ENCODE measurements at regions not wholly inside any gene's neighbourhood (a gene's known extent, or its start where the extent isn't known, plus 50 kb on each side); places are given as distances from the start of the nearest gene placed in this dataset.
"Not testable (repeated sequence)": the region's sequence is repeated elsewhere in the genome, so short reads cannot be mapped to it uniquely, and the experiment has no call there.

DNA sequence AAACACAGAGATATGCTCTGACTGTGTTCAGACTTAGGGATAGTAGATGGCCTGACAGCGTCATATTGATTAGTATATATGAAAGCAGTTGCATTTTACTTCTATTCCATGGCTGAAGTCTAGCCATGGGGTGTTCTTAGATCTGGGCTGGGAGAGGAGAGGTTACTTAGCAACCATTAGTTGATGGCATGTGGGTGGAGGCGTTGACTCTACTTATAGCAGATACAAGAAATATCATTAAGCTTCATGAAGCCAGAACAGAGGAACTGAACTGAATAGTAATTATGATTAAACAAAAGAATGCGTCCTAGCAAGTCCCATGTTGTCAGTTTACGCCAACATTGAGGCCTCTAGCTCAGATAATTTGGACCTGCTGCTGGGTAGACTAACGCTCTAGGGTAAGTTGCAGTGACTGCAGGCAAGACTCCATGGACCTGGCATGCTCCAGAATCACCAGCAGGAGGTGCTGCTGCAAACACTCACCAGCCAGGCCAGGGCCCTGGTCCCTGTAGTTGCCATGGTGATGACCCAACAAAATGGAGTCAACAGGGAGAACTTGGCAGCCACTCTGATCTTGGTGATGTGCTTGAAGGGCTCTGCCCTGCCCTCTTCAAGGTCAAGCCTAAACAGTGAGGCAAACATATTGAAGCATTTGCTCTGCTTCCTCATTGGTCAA is 477.3 kb downstream of the PREX1 start:
- DNase-seq, result peak in 1 of 5 experiments; percentile 23

DNA sequence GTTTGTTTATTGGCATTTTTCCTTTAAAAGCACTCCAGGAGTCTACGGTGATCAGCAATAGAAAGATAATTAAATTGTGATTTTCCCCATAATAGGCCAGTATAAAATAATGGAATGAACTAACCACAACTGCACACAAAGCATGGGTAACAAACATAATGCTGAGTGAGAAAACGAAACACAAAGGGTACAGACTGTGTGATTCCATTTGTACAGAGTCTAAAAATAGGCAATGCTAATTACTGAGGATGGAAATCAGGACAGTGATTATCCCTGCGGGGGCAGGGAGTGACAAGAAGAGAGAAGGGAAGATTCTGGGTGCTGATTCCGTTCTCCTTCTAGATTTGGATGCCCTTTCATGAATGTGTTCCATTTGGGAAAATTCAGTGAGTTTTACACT is 478.1 kb downstream of the PREX1 start:
- no peak for DNase-seq

- DNase-seq, result no peak
Observed at GRCh38 chr20:48348022-48348421, 479.8 kb downstream of the PREX1 start.

GRCh38 chr20:48342822-48343513 is 484.8 kb downstream of the PREX1 start:
- DNase-seq, result no peak

- DNase-seq, result no peak
Observed at GRCh38 chr20:48340883-48341281, 486.9 kb downstream of the PREX1 start.

- DNase-seq, result peak in 1 of 5 experiments; percentile 44
Observed at GRCh38 chr20:48339986-48340882, 487.6 kb downstream of the PREX1 start.

GRCh38 chr20:48339190-48339985 is 488.4 kb downstream of the PREX1 start:
- DNase-seq, result no peak

DNA sequence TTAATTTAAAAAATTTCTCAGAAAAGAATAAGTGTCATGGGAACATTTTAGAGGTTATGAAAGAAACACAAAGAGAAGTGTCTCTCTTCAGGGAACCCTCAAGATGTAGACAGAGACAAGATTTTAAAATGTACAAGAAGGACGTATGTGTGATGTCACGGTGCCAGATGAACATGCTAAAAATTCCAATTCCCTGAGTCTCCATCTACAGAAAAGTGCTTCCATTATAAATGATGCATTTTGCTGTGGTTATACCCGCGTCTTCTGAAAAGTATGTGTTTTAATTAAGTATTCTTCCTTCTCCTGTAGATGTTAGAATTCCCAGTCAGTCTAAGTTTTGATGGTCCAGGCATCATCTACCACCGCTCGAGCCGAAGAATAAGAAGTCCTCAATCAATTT is 489.1 kb downstream of the PREX1 start:
- DNase-seq, result no peak

- DNase-seq, result no peak
Observed at GRCh38 chr20:48336597-48336996, 491.2 kb downstream of the PREX1 start.

DNA sequence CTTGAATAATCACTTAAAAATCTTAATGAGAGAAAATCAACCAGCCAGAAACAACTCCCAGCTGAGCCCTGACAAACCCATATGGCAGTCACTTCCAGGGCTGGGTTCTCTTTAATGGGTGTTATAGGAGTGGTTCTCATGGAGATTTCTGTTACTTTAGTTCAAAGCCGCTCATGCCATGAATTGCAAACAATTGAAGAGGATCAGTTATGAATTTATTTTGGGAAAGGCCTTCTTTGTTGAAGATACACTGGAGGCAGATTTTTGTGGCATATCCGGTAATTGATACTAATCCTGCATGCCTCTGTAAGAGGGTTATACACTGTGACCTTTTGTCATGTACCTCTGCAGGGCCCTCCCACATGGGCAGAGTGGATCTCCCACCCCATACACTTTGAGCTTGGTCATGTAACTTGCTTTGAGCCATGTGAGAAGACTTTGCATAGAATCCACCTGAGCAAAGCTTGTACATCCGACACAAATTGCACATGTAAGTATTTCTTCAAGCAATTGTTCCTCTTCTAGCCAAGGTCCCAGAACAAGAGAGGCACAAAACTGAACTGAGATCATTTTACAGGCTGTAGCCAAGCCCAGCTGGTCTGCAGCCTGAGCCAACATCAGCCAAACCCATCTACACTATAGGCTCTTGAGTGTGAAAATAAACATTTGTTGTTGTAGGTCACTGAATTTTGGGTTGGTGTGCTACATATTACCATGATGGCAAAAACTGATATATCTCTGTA is 492.3 kb downstream of the PREX1 start:
- no peak for DNase-seq

DNA sequence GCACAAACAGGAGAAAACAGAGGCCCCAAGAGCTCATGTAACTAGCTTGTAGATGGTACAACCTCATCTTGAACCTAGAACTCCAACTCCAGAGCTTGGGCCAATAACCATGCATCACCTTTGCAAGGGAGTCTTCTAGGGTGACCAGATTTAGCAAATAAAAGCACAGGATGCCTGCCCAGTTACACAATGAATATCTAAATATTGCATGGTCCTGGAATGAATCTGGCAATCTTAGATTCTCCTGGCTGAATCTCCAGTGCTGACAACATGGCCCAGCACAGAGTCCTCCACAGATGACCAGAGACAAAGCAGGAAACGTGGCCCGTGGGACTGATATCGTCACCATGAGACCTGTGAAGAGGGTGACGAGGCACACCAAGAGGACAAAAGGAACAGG is 494.1 kb downstream of the PREX1 start:
- DNase-seq, result no peak

GRCh38 chr20:48332555-48332954 is 495.2 kb downstream of the PREX1 start:
- DNase-seq, result no peak

GRCh38 chr20:48331518-48332286 is 496.1 kb downstream of the PREX1 start:
- no peak for DNase-seq

- DNase-seq, result no peak
Observed at GRCh38 chr20:48329676-48330664, 497.8 kb downstream of the PREX1 start.

- no peak for DNase-seq
Observed at GRCh38 chr20:48329031-48329615, 498.7 kb downstream of the PREX1 start.

DNA sequence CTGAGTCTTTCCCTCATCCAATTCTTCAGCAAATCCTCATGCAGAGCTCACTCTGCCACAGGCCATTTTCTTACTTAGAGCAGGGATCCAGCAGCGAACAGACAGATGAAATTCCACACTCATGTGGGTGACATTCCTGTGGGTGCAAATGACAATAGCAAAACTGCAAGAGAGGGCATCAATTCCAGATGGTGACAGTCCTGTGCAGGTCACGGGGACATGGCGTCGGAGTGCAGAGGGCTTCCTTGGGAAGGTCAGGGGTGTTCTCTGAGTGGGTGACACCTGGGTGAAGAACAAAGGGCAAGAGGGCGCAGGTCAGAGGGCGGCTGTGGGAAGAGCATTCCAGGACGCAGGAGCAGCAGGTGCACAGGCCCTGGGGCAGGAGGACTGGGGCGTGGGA is 500.0 kb downstream of the PREX1 start:
- DNase-seq, result not testable (repeated sequence)

DNA sequence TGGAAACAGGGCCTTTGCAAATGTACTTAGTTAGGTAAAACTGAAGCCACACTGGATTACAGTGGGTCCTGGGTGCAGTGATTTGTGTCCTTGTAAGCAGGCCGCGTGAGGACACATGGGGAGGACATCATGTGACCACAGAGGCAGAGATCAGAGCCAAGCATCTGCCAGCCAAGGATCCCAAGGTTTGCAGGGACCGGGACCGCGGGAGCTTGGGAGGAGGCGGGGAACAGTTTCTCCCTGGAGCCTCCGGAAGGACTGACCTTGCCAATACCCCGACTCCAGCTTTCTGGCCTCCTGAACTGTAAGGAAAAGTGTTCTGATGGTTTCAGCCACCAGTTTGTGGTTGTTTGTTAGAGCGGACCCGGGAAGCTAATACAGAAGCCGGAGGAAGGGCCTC is 500.9 kb downstream of the PREX1 start:
- DNase-seq, result no peak

DNA sequence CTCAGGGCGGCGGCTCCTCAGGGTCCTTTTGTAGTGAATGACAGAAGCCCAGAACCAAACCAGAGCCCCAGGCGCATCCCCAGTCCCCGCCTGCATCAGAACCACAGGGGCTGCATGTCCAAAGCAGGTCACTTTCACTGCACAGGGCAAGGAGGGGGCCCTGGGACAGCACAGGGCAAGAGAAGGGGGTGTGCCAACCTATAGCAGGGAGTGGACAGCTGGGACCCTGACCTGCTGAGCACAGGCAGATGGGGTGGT is 501.4 kb downstream of the PREX1 start:
- DNase-seq, result no peak

DNA sequence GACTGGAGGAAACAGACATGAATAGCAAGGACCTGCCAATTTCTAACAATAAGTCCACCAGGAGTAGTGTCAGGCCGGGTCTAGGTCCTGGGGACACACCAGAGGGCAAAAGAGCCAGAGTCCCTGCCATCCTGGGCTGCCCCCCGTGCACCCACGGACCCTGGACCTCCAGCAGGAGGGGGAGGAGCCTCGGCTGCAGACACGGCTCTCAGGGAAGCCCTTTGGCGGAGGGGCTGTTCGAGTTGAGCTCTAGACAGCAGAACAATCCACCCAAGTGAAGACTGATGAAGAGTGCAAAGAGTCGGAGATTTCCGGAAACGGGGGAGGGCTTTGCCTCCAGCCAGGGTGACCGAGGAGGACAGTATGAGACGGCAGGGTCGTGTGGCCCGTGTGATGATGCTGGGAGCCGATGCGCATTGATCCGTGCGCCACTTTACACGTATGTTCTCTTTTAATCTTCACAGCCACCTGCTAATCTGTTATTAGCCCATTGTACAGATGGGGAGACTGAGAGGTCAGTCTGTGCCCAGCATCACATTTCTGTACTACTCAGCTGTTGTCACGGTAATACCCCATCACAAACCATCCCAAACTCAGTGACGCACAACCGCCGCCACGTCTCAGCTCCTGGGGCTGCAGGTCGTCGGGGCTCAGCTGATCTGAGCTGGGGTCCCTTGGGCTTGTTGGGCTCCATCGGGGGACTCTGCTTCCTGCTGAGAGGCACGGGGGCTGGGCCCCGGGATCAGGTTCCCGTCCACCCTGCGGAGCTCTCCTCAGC is 502.0 kb downstream of the PREX1 start:
- no peak for DNase-seq

Measured in T-helper 2 cell (primary cell).